ENCODE measurements at regions not wholly inside any gene's neighbourhood (a gene's known extent, or its start where the extent isn't known, plus 50 kb on each side); places are given as distances from the start of the nearest gene placed in this dataset.

GRCh38 chr4:54390670-54391069, 161.6 kb downstream of the PDGFRA start:
- ChIA-PET POLR2A (no interaction called here), CTCF (no interaction called here)
- Histone ChIP-seq H3K4me3 (ENCODE audit: low read depth in 2 of 2, low read length in 1 of 2) (no peak overlapping the region), H3K27me3 (ENCODE audit: insufficient read depth) (no peaks in the 10 kb centered on the region; the same call in 1 of the 2 replicates), H3K27ac (ENCODE audit: low read depth in 2 of 2, low read length in 1 of 2) (no peak overlapping the region), H3K36me3 (replicated peaks in 1 of 2; ENCODE audit: control insufficient read depth in 1 of 2, insufficient read depth in 2 of 2, low read length in 1 of 2) (no peaks in the 10 kb centered on the region), H3K4me2 (no peak overlapping the region), H4K20me1 (ENCODE audit: insufficient read depth) (no peaks in the 10 kb centered on the region), H3K9me3 (no peaks in the 10 kb centered on the region), H3K9me2 (no peaks in the 10 kb centered on the region), H3F3A (replicated peaks; ENCODE audit: insufficient read depth) (no peaks in the 10 kb centered on the region), H3K4me1 (ENCODE audit: control insufficient read depth in 1 of 2, insufficient read depth in 2 of 2, low read depth in 1 of 2, low read length in 1 of 2) (no peaks in the 10 kb centered on the region), H2AFZ (ENCODE audit: low read depth) (no peak overlapping the region), H3K79me2 (ENCODE audit: insufficient read depth) (no peaks in the 10 kb centered on the region), H3K9ac (no peak overlapping the region)
- WGBS (ENCODE audit: low lambda C conversion rate) = 4% methylated on average over 2 of the region's 3 CpGs
- DNase-seq = no peak
- TF ChIP-seq TAF1 (IDR thresholded peaks at IDR 0.05; ENCODE audit: borderline replicate concordance, low read depth, low read length) (no peak), SMC3 (IDR thresholded peaks at IDR 0.05; ENCODE audit: low read depth, low read length) (no peak), MEF2A (IDR thresholded peaks at IDR 0.05; ENCODE audit: borderline replicate concordance, low read depth) (no peak), USF1 (IDR thresholded peaks at IDR 0.05; ENCODE audit: borderline replicate concordance, low read depth) (no peak), ZBTB33 (IDR thresholded peaks at IDR 0.05; ENCODE audit: borderline replicate concordance, low read depth) (no peak), CTCF (IDR thresholded peaks at IDR 0.05) (no peak), RAD21 (IDR thresholded peaks at IDR 0.05; ENCODE audit: low read length) (no peak), EZH2phosphoT487 (IDR thresholded peaks at IDR 0.05; ENCODE audit: borderline replicate concordance, low read depth) (no peak), FOSL2 (IDR thresholded peaks at IDR 0.05; ENCODE audit: borderline replicate concordance, low read depth) (no peak), REST (IDR thresholded peaks at IDR 0.05; ENCODE audit: low read depth, low read length) (no peak), RCOR1 (IDR thresholded peaks at IDR 0.05; ENCODE audit: low read length) (no peak), GATA2 (CRISPR knock-in tag; IDR thresholded peaks at IDR 0.05) (no peak), MXI1 (IDR thresholded peaks at IDR 0.05; ENCODE audit: low read depth, low read length) (no peak), USF2 (IDR thresholded peaks at IDR 0.05; ENCODE audit: borderline replicate concordance, low read depth, low read length) (no peak), NRF1 (IDR thresholded peaks at IDR 0.05; ENCODE audit: low read depth, low read length) (no peak), FOXM1 (IDR thresholded peaks at IDR 0.05; ENCODE audit: low read depth) (no peak), SIN3A (IDR thresholded peaks at IDR 0.05; ENCODE audit: borderline replicate concordance, low read depth, low read length) (no peak), NFIC (IDR thresholded peaks at IDR 0.05; ENCODE audit: borderline replicate concordance) (no peak), RXRA (IDR thresholded peaks at IDR 0.05; ENCODE audit: borderline replicate concordance, low read depth) (no peak)
